A549 (cell line): ENCODE measurements at regions not wholly inside any gene's neighbourhood (a gene's known extent, or its start where the extent isn't known, plus 50 kb on each side); places are given as distances from the start of the nearest gene placed in this dataset.

Source experiments
- CEBPB ChIP-seq, 2 experiments: fragments of >200 bp in 1 of 2; sonication (Bioruptor Twin) in 1 of 2; formaldehyde crosslinking in 1 of 2; IDR thresholded peaks; 2 replicates each; pipeline ENCODE4 v1.6.1; 2012 to 2016
- EHMT2 ChIP-seq: fragments of 200-600 bp; sonication (generic); IDR thresholded peaks from 2 replicates; pipeline ENCODE4 v1.6.1; 2016; ENCODE audit warnings: antibody characterized with exemption, low read depth, mild to moderate bottlenecking, moderate library complexity
- HDAC2 ChIP-seq: fragments of 200-600 bp; sonication (generic); IDR thresholded peaks from 2 replicates; pipeline ENCODE4 v1.6.1; 2016
- MAFK ChIP-seq: fragments of 450-650 bp; IDR thresholded peaks from 2 replicates; pipeline ENCODE4 v1.6.1; 2014; ENCODE audit not compliant: partially characterized antibody
- NPAS2 ChIP-seq: fragments of 250-450 bp; sonication (Bioruptor Pico); IDR thresholded peaks from 2 replicates; pipeline ENCODE4 v1.8.0; 2022; ENCODE audit warnings: mild to moderate bottlenecking, moderate library complexity, borderline replicate concordance
- POLR2A ChIP-seq: IDR thresholded peaks from 2 replicates; pipeline ENCODE4 v1.6.1; 2012; ENCODE audit warnings: mild to moderate bottlenecking, low read length
- RNF2 ChIP-seq: fragments of 200-600 bp; sonication (generic); IDR thresholded peaks from 2 replicates; pipeline ENCODE4 v1.6.1; 2016; ENCODE audit warnings: low read depth, mild to moderate bottlenecking, antibody characterized with exemption, moderate library complexity, borderline replicate concordance
- SREBF2 ChIP-seq: fragments of 450-650 bp; IDR thresholded peaks from 2 replicates; pipeline ENCODE4 v1.6.1; 2014; ENCODE audit warnings: mild to moderate bottlenecking, moderate library complexity
- ZC3H11A ChIP-seq: fragments of 450-650 bp; IDR thresholded peaks from 2 replicates; pipeline ENCODE4 v1.6.1; 2014; ENCODE audit warnings: antibody characterized with exemption, mild to moderate bottlenecking
- TF ChIP-seq, protein P1 (sequence below): fragments of >200 bp; sonication (Bioruptor Twin); formaldehyde crosslinking; IDR thresholded peaks from 3 replicates; pipeline ENCODE4 v1.5.1; 2016
- TF ChIP-seq, protein P2 (sequence below): IDR thresholded peaks from 2 replicates; pipeline ENCODE4 v1.6.1; 2012
- TF ChIP-seq, protein P3 (sequence below): fragments of 450-650 bp; IDR thresholded peaks from 2 replicates; pipeline ENCODE4 v1.6.1; 2014; ENCODE audit warnings: antibody characterized with exemption

DNA sequence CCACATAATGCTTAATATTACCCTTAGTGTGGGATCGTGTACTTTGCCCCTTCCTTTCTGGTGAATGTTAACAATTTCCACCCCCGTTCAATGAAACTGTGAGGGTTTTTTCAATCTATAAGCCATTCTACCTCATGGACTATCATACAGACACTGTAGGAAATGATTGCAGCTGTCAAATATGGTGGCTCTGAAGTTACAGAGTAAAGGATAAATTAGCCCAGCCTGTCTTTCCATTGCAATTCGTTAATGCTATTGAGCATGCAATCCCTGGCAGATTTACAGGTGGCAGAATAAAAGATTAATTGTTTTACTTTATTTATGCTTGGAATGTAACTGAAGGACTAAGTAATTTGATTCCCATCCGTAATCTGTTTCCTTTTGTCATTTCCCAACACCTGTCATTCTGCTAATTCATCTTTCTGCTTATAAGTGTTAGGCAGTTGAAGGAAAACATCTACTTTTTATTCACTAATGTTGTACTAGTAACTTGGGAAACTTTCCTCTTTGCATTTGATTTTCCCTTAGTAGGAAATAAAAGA lies 1211.6 kb upstream of the LRRN3 start:
- TF ChIP-seq, protein P1, sequence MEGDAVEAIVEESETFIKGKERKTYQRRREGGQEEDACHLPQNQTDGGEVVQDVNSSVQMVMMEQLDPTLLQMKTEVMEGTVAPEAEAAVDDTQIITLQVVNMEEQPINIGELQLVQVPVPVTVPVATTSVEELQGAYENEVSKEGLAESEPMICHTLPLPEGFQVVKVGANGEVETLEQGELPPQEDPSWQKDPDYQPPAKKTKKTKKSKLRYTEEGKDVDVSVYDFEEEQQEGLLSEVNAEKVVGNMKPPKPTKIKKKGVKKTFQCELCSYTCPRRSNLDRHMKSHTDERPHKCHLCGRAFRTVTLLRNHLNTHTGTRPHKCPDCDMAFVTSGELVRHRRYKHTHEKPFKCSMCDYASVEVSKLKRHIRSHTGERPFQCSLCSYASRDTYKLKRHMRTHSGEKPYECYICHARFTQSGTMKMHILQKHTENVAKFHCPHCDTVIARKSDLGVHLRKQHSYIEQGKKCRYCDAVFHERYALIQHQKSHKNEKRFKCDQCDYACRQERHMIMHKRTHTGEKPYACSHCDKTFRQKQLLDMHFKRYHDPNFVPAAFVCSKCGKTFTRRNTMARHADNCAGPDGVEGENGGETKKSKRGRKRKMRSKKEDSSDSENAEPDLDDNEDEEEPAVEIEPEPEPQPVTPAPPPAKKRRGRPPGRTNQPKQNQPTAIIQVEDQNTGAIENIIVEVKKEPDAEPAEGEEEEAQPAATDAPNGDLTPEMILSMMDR = no peak
- TF ChIP-seq POLR2A = no peak
- no peak for TF ChIP-seq NPAS2
- TF ChIP-seq, protein P2, sequence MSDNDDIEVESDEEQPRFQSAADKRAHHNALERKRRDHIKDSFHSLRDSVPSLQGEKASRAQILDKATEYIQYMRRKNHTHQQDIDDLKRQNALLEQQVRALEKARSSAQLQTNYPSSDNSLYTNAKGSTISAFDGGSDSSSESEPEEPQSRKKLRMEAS = no peak
- no peak for TF ChIP-seq RNF2
- TF ChIP-seq HDAC2 = no peak
- no peak for TF ChIP-seq ZC3H11A
- no peak for TF ChIP-seq MAFK
- TF ChIP-seq CEBPB (IDR thresholded peaks at IDR 0.05) = no peak
- no peak for TF ChIP-seq EHMT2
- TF ChIP-seq SREBF2 = no peak
- TF ChIP-seq, protein P3, sequence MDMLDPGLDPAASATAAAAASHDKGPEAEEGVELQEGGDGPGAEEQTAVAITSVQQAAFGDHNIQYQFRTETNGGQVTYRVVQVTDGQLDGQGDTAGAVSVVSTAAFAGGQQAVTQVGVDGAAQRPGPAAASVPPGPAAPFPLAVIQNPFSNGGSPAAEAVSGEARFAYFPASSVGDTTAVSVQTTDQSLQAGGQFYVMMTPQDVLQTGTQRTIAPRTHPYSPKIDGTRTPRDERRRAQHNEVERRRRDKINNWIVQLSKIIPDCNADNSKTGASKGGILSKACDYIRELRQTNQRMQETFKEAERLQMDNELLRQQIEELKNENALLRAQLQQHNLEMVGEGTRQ = no peak
